GM12874 (cell line): ENCODE measurements at regions not wholly inside any gene's neighbourhood (a gene's known extent, or its start where the extent isn't known, plus 50 kb on each side); places are given as distances from the start of the nearest gene placed in this dataset.

Experiments
- CTCF ChIP-seq: IDR thresholded peaks from 2 replicates; pipeline ENCODE4 v1.5.1; 2011; ENCODE audit warnings: low read depth, mild to moderate bottlenecking, control low read depth, low read length, moderate library complexity; ENCODE audit not compliant: insufficient read depth

DNA sequence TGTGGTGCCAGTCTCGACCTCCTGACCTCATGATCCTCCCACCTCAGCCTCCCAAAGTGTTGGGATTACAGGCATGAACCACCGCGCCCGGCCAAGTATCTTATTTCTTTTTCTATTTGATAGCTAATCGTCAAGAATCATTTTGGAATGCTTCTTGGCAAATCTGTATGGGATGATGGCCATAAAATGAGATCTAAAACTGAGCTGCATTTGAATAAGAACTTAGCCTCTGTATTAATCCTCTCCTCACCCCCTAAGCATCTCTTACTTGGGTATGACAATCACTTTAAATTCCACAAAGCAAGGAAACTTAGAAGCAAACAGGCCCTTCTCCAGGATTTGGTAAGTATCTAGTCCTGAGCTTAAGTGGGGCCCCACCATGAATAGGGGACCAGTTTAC is 108.9 kb upstream of the BTBD3 start:
- no peak for TF ChIP-seq CTCF

GRCh38 chr20:11810311-11811083 is 107.2 kb upstream of the BTBD3 start:
- TF ChIP-seq CTCF, result no peak

- TF ChIP-seq CTCF, result no peak
Observed at GRCh38 chr20:11813106-11813890, 104.4 kb upstream of the BTBD3 start.

DNA sequence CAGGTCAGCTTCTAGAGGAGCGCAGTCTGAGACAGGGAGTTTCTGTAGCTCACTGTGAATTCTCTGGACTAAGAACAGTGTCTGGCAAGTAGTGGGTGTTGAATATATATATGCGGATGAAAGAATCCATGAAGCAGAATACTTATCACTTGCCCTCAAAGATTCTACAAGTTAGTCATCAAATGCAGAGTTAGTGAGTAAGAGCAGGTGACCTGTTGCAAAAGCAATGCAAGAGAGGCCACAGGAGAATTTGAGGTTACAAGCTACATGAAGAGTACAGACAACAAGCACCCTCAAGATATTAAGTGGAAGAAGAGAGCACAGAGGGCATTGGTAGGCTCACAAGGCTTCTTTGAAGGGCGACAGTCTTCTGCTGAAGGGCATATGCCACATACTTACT is 103.4 kb upstream of the BTBD3 start:
- TF ChIP-seq CTCF, result no peak

DNA sequence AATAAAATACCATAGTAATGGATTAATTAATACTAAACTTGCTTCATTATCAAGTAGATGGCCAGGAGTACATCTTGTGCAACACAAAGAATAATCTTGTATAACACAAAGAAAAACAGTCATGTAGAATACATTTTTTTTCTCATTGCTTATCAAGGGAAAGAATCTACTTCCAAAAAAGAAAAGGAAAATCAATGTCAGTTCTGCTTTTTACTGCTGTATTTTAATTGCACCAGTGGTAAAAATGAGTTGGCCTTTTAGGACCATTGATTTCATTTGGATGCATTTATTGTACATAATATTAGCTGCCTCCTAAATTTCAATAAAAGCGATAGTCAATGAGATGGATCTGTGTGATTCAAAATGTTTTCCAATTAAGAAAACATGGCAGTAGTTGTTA is 96.9 kb upstream of the BTBD3 start:
- TF ChIP-seq CTCF, result no peak

DNA sequence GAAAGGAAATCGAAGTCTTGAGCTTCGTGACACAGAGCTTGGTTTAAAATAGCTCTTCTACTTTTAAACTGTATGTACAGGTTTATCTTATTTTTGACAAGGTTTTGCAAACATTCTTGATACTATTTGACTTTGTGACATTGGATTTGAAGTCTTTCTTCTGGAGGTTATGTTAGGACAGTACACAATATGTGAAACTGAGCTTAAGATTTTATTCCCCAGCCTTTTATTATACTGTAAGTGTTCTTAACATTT is 95.2 kb upstream of the BTBD3 start:
- TF ChIP-seq CTCF, result no peak

- no peak for TF ChIP-seq CTCF
Observed at GRCh38 chr20:11826334-11826733, 91.4 kb upstream of the BTBD3 start.
